GM18511 (cell line): ENCODE measurements at regions not wholly inside any gene's neighbourhood (a gene's known extent, or its start where the extent isn't known, plus 50 kb on each side); places are given as distances from the start of the nearest gene placed in this dataset.

Source experiments
- ATAC-seq: cut with Tn5 transposase; IDR thresholded peaks from one replicate; pipeline ENCODE4 v1.9.1; 2021; ENCODE audit warnings: mild to moderate bottlenecking, moderate library complexity; ENCODE audit not compliant: unreplicated experiment

- peak; percentile 65 for ATAC-seq
Measured at GRCh38 chr3:124559846-124560574, 170.2 kb upstream of the UMPS start.

GRCh38 chr3:124560666-124561215 lies 169.5 kb upstream of the UMPS start:
- no peak for ATAC-seq

- no peak for ATAC-seq
Measured at GRCh38 chr3:124562769-124563168, 167.5 kb upstream of the UMPS start.

GRCh38 chr3:124563376-124563775 lies 166.9 kb upstream of the UMPS start:
- ATAC-seq, result no peak

GRCh38 chr3:124565013-124565412 lies 165.2 kb upstream of the UMPS start:
- no peak for ATAC-seq

GRCh38 chr3:124565551-124565950 lies 164.7 kb upstream of the UMPS start:
- no peak for ATAC-seq

- no peak for ATAC-seq
Measured at GRCh38 chr3:124566701-124567100, 163.6 kb upstream of the UMPS start.

GRCh38 chr3:124567179-124567578 lies 163.1 kb upstream of the UMPS start:
- no peak for ATAC-seq

- ATAC-seq, result no peak
Measured at GRCh38 chr3:124569761-124570160, 160.5 kb upstream of the UMPS start.

GRCh38 chr3:124570232-124570631 lies 160.0 kb upstream of the UMPS start:
- no peak for ATAC-seq

GRCh38 chr3:124572851-124573405 lies 157.3 kb upstream of the UMPS start:
- no peak for ATAC-seq

GRCh38 chr3:124574012-124574411 lies 156.2 kb upstream of the UMPS start:
- ATAC-seq, result no peak

GRCh38 chr3:124576565-124577493 lies 153.4 kb upstream of the UMPS start:
- peak; percentile 61 for ATAC-seq

GRCh38 chr3:124577494-124578167 lies 152.6 kb upstream of the UMPS start:
- ATAC-seq, result peak; percentile 86

- no peak for ATAC-seq
Measured at GRCh38 chr3:124579641-124580040, 150.6 kb upstream of the UMPS start.

GRCh38 chr3:124582196-124582595 lies 148.1 kb upstream of the UMPS start:
- ATAC-seq, result no peak

- ATAC-seq, result no peak
Measured at GRCh38 chr3:124582621-124583395, 147.4 kb upstream of the UMPS start.

GRCh38 chr3:124584245-124584551 lies 146.1 kb upstream of the UMPS start:
- no peak for ATAC-seq

GRCh38 chr3:124584552-124585391 lies 145.5 kb upstream of the UMPS start:
- no peak for ATAC-seq
